HEK293T (cell line): ENCODE measurements at regions not wholly inside any gene's neighbourhood (a gene's known extent, or its start where the extent isn't known, plus 50 kb on each side); places are given as distances from the start of the nearest gene placed in this dataset.

Source experiments
- ARNT ChIP-seq: fragments of 450-650 bp; IDR thresholded peaks from 2 replicates; pipeline ENCODE4 v1.6.1; 2017; ENCODE audit warnings: mild to moderate bottlenecking
- BHLHE40 ChIP-seq: fragments of 450-650 bp; IDR thresholded peaks from 2 replicates; pipeline ENCODE4 v1.6.1; 2016; ENCODE audit warnings: mild to moderate bottlenecking, moderate library complexity, borderline replicate concordance
- FOXM1 ChIP-seq: fragments of 450-650 bp; IDR thresholded peaks from 2 replicates; pipeline ENCODE4 v1.6.1; 2017; ENCODE audit warnings: mild to moderate bottlenecking, borderline replicate concordance
- L3MBTL2 ChIP-seq: fragments of 450-650 bp; conservative IDR thresholded peaks from 2 replicates; pipeline ENCODE4 v1.6.1; 2016; ENCODE audit warnings: mild to moderate bottlenecking
- NFRKB ChIP-seq: fragments of 450-650 bp; IDR thresholded peaks from 2 replicates; pipeline ENCODE4 v1.6.1; 2016; ENCODE audit warnings: mild to moderate bottlenecking, moderate library complexity
- SP1 ChIP-seq: fragments of 450-650 bp; IDR thresholded peaks from 2 replicates; pipeline ENCODE4 v1.6.1; 2017
- SUZ12 ChIP-seq: fragments of 450-650 bp; IDR thresholded peaks from 2 replicates; pipeline ENCODE4 v1.6.1; 2016; ENCODE audit warnings: mild to moderate bottlenecking
- TARDBP ChIP-seq: fragments of 450-650 bp; IDR thresholded peaks from 2 replicates; pipeline ENCODE4 v1.6.1; 2016
- ZNF384 ChIP-seq: fragments of 450-650 bp; IDR thresholded peaks from 2 replicates; pipeline ENCODE4 v1.6.1; 2016

GRCh38 chr1:168408539-168408865 lies 127.8 kb downstream of the TBX19 start:
- TF ChIP-seq L3MBTL2 (no peak), FOXM1 (no peak), NFRKB (no peak), ARNT (no peak), TARDBP (no peak), BHLHE40 (no peak), SUZ12 (no peak), SP1 (no peak), ZNF384 (no peak)
